ENCODE measurements at regions not wholly inside any gene's neighbourhood (a gene's known extent, or its start where the extent isn't known, plus 50 kb on each side); places are given as distances from the start of the nearest gene placed in this dataset.

DNA sequence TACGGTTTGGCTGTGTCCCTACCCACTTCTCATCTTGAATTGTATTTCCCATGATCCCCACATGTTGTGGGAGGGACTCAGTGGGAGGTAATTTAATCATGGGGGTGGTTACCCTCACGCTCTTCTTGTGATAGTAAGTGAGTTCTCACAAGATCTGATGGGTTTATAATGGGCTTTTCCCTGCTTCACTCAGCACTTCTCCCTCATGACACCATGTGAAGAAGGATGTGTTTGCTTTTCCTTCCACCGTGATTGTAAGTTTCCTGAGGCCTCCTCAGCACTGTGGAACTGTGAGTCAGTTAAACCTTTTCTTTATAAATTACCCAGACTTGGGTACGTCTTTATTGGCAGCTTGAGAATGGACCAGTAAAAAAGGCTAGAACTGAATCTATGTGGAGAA is 750.0 kb upstream of the ID2 start:
- Mint-ChIP-seq H3K36me3 (ENCODE audit: insufficient read depth, unreplicated experiment) (no peaks in the 10 kb centered on the region), H3K9me3 (ENCODE audit: unreplicated experiment) (no peaks in the 10 kb centered on the region), H3K27ac (ENCODE audit: unreplicated experiment) (no peak overlapping the region), H3K4me3 (ENCODE audit: unreplicated experiment) (no peak overlapping the region), H3K27me3 (ENCODE audit: insufficient read depth, unreplicated experiment) (peaks cover 4% of the 10 kb centered on the region), H3K4me1 (ENCODE audit: low read depth, unreplicated experiment) (no peaks in the 10 kb centered on the region)
- Histone ChIP-seq H3K4me3 (ENCODE audit: low read depth, low read length) (no peak overlapping the region), H3K27me3 (replicated peaks; ENCODE audit: control insufficient read depth, insufficient read depth, low read length) (no peaks in the 10 kb centered on the region), H3K4me1 (peaks cover 4% of the 10 kb centered on the region; the same call in 1 of the 2 replicates), H3K9me3 (no peaks in the 10 kb centered on the region; the same call in 1 of the 2 replicates), H3K36me3 (ENCODE audit: control insufficient read depth, insufficient read depth, low read length) (no peaks in the 10 kb centered on the region)
- POLR2A ChIA-PET: no interaction called here
- CTCF ChIA-PET: no interaction called here
- intact Hi-C loops (cut with micrococcal nuclease; ENCODE audit: unreplicated experiment): no loop called here
- no peak for DNase-seq
- BruUV-seq (replicated peaks): no TSS peak
- TF ChIP-seq, protein P1, sequence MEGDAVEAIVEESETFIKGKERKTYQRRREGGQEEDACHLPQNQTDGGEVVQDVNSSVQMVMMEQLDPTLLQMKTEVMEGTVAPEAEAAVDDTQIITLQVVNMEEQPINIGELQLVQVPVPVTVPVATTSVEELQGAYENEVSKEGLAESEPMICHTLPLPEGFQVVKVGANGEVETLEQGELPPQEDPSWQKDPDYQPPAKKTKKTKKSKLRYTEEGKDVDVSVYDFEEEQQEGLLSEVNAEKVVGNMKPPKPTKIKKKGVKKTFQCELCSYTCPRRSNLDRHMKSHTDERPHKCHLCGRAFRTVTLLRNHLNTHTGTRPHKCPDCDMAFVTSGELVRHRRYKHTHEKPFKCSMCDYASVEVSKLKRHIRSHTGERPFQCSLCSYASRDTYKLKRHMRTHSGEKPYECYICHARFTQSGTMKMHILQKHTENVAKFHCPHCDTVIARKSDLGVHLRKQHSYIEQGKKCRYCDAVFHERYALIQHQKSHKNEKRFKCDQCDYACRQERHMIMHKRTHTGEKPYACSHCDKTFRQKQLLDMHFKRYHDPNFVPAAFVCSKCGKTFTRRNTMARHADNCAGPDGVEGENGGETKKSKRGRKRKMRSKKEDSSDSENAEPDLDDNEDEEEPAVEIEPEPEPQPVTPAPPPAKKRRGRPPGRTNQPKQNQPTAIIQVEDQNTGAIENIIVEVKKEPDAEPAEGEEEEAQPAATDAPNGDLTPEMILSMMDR (IDR thresholded peaks at IDR 0.05; ENCODE audit: insufficient read depth in 1 of 2, low read depth in 1 of 2, low read length in 1 of 2, severe bottlenecking in 1 of 2, unreplicated experiment in 1 of 2): no peak

DNA sequence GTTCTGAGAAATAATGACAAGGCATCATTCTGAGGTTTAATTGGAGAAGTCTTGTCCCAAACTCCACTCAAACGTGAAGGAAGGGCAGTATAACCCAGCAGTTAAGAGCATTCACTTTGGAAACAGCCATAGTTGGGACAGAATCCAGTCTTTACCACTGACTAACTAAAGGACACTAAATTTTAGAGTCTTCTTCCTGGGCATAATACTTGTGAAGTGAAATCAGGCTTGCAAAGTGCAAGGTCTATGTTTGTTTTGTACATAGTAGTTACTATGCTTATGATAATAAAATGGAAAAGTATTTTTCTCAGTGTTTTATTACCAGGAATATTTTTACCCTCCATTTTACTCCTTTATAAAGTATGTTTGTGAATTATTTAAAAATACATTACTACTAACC is 748.2 kb upstream of the ID2 start:
- H3K36me3 ChIP-seq (ENCODE audit: control insufficient read depth, insufficient read depth, low read length): no peaks in the 10 kb centered on the region
- Mint-ChIP-seq H3K27me3 (ENCODE audit: insufficient read depth, unreplicated experiment) (peaks cover 4% of the 10 kb centered on the region), H3K36me3 (ENCODE audit: insufficient read depth, unreplicated experiment) (no peaks in the 10 kb centered on the region), H3K27ac (ENCODE audit: unreplicated experiment) (no peak overlapping the region), H3K4me1 (ENCODE audit: low read depth, unreplicated experiment) (no peaks in the 10 kb centered on the region), H3K9me3 (ENCODE audit: unreplicated experiment) (no peaks in the 10 kb centered on the region), H3K4me3 (ENCODE audit: unreplicated experiment) (no peak overlapping the region)
- no peak overlapping the region for H3K4me3 ChIP-seq (ENCODE audit: low read depth, low read length)
- POLR2A ChIA-PET: no interaction called here
- H3K9me3 ChIP-seq: no peaks in the 10 kb centered on the region; the same call in 1 of the 2 replicates
- TF ChIP-seq, protein P1 (IDR thresholded peaks at IDR 0.05; ENCODE audit: insufficient read depth in 1 of 2, low read depth in 1 of 2, low read length in 1 of 2, severe bottlenecking in 1 of 2, unreplicated experiment in 1 of 2): no peak
- DNase-seq: no peak
- no TSS peak for BruUV-seq (replicated peaks)
- H3K4me1 ChIP-seq: peaks cover 4% of the 10 kb centered on the region; the same call in 1 of the 2 replicates
- H3K27me3 ChIP-seq (replicated peaks; ENCODE audit: control insufficient read depth, insufficient read depth, low read length): no peaks in the 10 kb centered on the region
- intact Hi-C loops (cut with micrococcal nuclease; ENCODE audit: unreplicated experiment): no loop called here
- CTCF ChIA-PET: no interaction called here

DNA sequence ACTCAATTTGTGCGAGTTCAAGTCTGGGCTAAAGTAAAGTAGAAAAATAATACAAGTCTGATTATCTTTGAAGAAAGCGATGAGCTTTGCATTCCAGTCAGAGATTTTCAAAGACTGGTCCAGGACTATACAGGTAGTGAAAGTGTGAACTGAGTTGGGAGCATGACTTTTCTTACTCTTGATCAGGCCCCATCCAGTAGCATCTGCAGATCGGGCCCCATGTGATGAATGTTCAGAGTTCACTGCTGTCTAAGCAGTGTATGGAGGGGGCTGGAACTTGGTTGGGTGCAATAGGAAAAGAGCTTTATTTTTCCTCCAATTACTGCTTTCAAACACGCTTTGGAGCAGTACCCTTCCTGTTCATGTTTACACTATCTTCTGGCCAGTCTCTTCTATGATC is 747.4 kb upstream of the ID2 start:
- ChIA-PET POLR2A (no interaction called here), CTCF (no interaction called here)
- intact Hi-C loops (cut with micrococcal nuclease; ENCODE audit: unreplicated experiment): no loop called here
- peaks cover 4% of the 10 kb centered on the region; the same call in 1 of the 2 replicates for H3K4me1 ChIP-seq
- no peaks in the 10 kb centered on the region for H3K36me3 Mint-ChIP-seq (ENCODE audit: insufficient read depth, unreplicated experiment)
- H3K27ac Mint-ChIP-seq (ENCODE audit: unreplicated experiment): no peak overlapping the region
- no peak for DNase-seq
- H3K9me3 Mint-ChIP-seq (ENCODE audit: unreplicated experiment): no peaks in the 10 kb centered on the region
- no peak overlapping the region for H3K4me3 Mint-ChIP-seq (ENCODE audit: unreplicated experiment)
- TF ChIP-seq, protein P1 (IDR thresholded peaks at IDR 0.05; ENCODE audit: insufficient read depth in 1 of 2, low read depth in 1 of 2, low read length in 1 of 2, severe bottlenecking in 1 of 2, unreplicated experiment in 1 of 2): no peak
- no peaks in the 10 kb centered on the region for H3K27me3 ChIP-seq (replicated peaks; ENCODE audit: control insufficient read depth, insufficient read depth, low read length)
- BruUV-seq (replicated peaks): no TSS peak
- no peaks in the 10 kb centered on the region; the same call in 1 of the 2 replicates for H3K9me3 ChIP-seq
- no peaks in the 10 kb centered on the region for H3K4me1 Mint-ChIP-seq (ENCODE audit: low read depth, unreplicated experiment)
- no peaks in the 10 kb centered on the region for H3K27me3 Mint-ChIP-seq (ENCODE audit: insufficient read depth, unreplicated experiment)
- H3K36me3 ChIP-seq (ENCODE audit: control insufficient read depth, insufficient read depth, low read length): no peaks in the 10 kb centered on the region
- H3K4me3 ChIP-seq (ENCODE audit: low read depth, low read length): no peak overlapping the region

Measured in Caco-2 (cell line).